WI38 (cell line): ENCODE measurements at regions not wholly inside any gene's neighbourhood (a gene's known extent, or its start where the extent isn't known, plus 50 kb on each side); places are given as distances from the start of the nearest gene placed in this dataset.

ENCODE experiments used
- H3K4me3 ChIP-seq: 2 replicates; pipeline ENCODE4 v1.5.1; 2011; ENCODE audit warnings: low read depth, mild to moderate bottlenecking, control low read depth, low read length
- TF ChIP-seq, protein P1 (sequence below): IDR thresholded peaks from 2 replicates; pipeline ENCODE4 v1.5.1; 2012; ENCODE audit warnings: low read depth, mild to moderate bottlenecking, control low read depth, low read length

DNA sequence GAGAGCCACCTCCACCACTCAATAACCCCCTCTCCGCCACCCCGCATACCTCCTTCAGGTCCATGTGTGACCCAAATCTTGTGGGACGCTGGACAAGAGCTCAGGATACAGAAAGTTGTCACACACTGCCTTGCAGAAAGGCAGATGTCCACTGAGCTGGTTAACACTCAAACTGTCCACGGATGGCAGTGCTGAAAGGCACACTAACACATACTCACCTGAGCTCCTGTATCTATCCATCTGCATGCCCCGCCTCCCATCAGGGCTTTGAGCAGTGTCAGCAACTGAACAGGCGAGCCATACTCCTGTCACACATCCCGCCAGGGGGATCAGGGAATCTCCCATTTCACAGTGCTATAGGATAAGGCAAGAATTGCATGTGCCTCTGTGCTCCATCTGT is 642.0 kb downstream of the GALC start:
- TF ChIP-seq, protein P1, sequence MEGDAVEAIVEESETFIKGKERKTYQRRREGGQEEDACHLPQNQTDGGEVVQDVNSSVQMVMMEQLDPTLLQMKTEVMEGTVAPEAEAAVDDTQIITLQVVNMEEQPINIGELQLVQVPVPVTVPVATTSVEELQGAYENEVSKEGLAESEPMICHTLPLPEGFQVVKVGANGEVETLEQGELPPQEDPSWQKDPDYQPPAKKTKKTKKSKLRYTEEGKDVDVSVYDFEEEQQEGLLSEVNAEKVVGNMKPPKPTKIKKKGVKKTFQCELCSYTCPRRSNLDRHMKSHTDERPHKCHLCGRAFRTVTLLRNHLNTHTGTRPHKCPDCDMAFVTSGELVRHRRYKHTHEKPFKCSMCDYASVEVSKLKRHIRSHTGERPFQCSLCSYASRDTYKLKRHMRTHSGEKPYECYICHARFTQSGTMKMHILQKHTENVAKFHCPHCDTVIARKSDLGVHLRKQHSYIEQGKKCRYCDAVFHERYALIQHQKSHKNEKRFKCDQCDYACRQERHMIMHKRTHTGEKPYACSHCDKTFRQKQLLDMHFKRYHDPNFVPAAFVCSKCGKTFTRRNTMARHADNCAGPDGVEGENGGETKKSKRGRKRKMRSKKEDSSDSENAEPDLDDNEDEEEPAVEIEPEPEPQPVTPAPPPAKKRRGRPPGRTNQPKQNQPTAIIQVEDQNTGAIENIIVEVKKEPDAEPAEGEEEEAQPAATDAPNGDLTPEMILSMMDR = no peak
- H3K4me3 ChIP-seq = no peak overlapping the region

DNA sequence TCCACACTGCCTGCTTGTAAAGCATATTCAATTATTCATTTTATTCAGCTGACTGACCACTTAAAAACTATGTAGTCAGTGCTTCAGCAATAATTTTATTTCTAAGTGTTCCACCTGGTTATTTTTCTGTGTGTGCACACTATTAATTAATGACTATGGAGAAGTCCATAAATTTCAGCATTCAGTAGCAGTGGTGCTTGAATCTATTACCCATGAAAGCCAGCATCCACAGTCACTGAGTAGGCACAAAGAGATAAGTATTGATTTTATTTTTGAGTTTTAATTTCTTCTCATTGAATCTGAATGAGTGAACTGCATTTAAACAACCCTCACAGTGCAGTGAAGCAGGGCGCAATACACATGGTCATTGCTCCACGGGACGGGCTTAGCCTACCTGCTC is 643.1 kb downstream of the GALC start:
- TF ChIP-seq, protein P1 = no peak
- H3K4me3 ChIP-seq = no peak overlapping the region

DNA sequence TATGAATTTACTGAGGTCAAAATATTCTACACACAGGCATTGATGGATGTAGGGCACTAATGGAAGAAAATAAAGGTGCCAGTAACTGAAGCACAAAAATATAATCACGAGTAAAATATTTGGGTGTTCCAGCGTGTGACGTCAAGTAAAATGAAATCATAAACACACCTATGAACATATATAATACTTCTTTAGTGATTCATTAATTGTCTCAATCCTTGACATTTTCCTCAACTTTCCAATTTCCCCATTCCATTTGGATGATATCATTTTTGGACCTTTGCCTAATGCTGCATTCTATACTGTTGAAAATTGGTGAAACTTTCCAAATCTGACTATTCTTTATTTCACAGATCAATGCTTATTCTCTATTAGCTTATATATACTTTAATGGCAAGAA is 649.3 kb downstream of the GALC start:
- TF ChIP-seq, protein P1 = no peak
- H3K4me3 ChIP-seq = no peak overlapping the region

DNA sequence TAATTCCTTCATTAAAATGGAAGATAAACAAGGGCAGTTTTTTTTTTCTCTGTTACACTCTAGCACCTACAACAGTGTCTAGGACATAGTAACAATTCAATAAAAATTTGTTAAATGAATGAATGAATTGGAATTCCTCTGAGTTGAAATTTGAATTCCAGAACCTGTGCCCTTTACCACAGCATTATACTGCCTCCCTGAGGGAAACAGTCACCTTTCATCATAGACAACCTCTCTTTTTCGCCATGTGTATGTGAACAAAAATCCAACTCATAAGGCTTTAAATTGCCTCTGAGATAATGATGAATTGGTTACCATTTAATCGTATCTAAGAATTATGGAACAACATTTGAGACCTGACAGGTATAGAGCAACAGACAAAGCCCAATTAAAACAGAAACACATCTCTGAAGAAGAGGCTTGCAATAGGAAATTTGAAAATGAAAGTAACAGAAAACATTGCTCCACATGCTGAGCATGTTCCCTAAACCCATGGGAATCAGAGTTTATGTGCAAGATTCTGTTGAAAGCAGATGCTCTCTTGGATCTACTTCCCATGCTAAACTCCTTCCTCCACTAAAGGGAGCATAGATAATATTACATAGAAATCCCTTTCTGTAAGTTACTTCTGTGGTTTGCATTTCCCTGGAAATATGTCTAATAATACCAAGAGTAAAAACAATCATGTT is 657.8 kb downstream of the GALC start:
- no peak overlapping the region for H3K4me3 ChIP-seq
- TF ChIP-seq, protein P1 = no peak

DNA sequence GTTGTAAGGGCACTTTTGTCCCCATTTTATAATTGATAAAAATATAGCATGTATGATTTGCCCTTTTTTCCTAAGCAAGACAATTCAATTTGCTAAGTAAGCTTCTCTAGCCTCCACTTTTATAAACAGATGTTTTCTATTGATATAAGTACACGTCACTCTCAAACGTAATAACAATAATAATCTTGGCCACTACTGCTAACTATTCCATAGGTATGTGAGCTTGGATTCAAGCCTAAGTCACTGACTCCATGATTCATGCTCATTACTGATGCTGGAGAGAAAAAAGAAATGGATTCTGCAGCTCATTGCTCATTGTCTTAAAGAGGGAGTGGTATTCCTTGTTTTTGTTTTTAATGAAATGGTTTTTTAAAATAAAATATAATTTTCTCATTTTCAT is 661.0 kb downstream of the GALC start:
- H3K4me3 ChIP-seq = no peak overlapping the region
- TF ChIP-seq, protein P1 = no peak

DNA sequence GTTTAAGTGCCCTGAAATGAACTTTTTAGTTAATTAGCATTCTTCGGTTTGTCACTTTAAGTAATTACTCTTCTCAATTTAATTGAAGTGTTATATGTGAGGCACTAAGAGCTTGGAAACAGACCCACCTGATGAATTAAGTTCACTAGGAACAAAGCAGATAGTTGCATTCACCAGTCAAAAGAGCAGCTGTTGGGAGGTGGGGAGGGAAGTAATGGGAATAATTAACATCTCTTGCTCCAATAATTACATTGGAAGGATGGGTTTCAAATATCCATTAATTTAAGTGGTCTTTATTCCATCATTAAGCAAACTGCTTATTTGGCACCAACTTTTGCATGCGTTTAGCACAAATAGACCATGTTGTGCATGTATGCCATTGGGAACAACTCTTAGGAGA is 667.2 kb downstream of the GALC start:
- H3K4me3 ChIP-seq = no peak overlapping the region
- TF ChIP-seq, protein P1 = no peak

DNA sequence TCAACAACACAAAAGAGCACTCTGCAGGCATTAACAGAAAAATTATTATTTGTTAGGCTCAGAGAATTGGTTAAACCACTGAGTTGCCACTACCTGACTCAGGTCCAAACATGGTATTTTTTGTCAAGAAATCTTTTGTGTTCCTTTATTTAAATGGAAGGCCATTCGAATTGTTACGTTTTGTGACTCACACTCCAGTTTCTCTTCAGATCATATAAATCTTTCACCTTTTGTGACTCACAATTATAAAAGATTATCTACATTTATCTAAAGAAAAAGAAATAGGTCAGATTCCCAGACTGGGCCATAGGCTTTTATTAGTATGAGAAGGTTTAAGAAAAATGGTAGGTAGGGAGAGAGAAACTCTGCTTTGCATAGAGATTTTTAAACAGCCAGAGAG is 669.8 kb downstream of the GALC start:
- TF ChIP-seq, protein P1 = no peak

More for the DNA sequence above, 669.8 kb downstream of the GALC start:
- no peak overlapping the region for H3K4me3 ChIP-seq
